Lower leg skin (tissue), 3 donors: ENCODE measurements at regions not wholly inside any gene's neighbourhood (a gene's known extent, or its start where the extent isn't known, plus 50 kb on each side); places are given as distances from the start of the nearest gene placed in this dataset.
"Not testable (repeated sequence)": the region's sequence is repeated elsewhere in the genome, so short reads cannot be mapped to it uniquely, and the experiment has no call there.

Experiments used
- CTCF ChIP-seq, 3 donors: fragments of 450-650 bp; IDR thresholded peaks; one replicate each; pipeline ENCODE4 v1.5.1; 2016; ENCODE audit warnings: antibody characterized with exemption in 3 of 3, mild to moderate bottlenecking in 3 of 3, moderate library complexity in 2 of 3
- POLR2A ChIP-seq, 2 donors: fragments of 450-650 bp; IDR thresholded peaks; one replicate each; pipeline ENCODE4 v1.6.1; 2016 to 2017; ENCODE audit warnings: antibody characterized with exemption in 2 of 2, mild to moderate bottlenecking in 1 of 2, moderate library complexity in 1 of 2

DNA sequence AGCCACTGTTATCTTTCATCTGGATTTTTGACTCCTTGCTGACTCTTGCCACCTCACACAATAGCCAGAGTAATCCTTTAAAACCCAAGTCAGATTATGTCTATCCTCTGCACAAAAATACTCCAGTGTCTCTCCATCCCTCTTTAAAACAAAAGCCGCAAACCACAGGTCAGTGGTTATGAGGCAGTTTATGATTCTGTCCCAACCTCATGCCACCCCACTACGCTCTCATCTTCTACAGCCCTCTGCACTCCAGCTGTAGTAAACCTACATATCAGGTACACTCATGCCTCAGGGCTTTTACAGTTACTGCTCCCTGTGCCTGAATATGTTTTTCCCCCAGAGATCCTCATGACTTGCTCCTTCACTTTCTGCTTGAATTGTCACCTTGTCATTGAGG lies 113.6 kb downstream of the PRR15 start:
- not testable (repeated sequence) for TF ChIP-seq POLR2A, CTCF (IDR thresholded peaks at IDR 0.05)
